Testis (tissue), 2 donors: ENCODE measurements at regions not wholly inside any gene's neighbourhood (a gene's known extent, or its start where the extent isn't known, plus 50 kb on each side); places are given as distances from the start of the nearest gene placed in this dataset.

Experiments
- CTCF ChIP-seq, 3 experiments: fragments of 450-650 bp in 2 of 3; fragments of 200-600 bp in 1 of 3; sonication (generic) in 1 of 3; IDR thresholded peaks; one replicate each; pipeline ENCODE4 v1.5.1; 2016 to 2019; ENCODE audit warnings: antibody characterized with exemption in 3 of 3, mild to moderate bottlenecking in 2 of 3, moderate library complexity in 1 of 3
- POLR2A ChIP-seq: fragments of 450-650 bp; IDR thresholded peaks from one replicate; pipeline ENCODE4 v1.6.1; 2017; ENCODE audit warnings: antibody characterized with exemption, mild to moderate bottlenecking, moderate library complexity

GRCh38 chr1:195933835-195934234, 674.4 kb downstream of the KCNT2 start:
- TF ChIP-seq CTCF (IDR thresholded peaks at IDR 0.05) (no peak), POLR2A (no peak)
